Sigmoid colon (tissue), 4 donors: ENCODE measurements at regions not wholly inside any gene's neighbourhood (a gene's known extent, or its start where the extent isn't known, plus 50 kb on each side); places are given as distances from the start of the nearest gene placed in this dataset.

Experiments
- CTCF ChIP-seq, 4 experiments: fragments of 450-650 bp in 3 of 4; fragments of 200-600 bp in 1 of 4; IDR thresholded peaks; one replicate each; pipeline ENCODE4 v1.5.1; 2016 to 2019; ENCODE audit warnings: antibody characterized with exemption in 4 of 4, mild to moderate bottlenecking in 3 of 4, moderate library complexity in 2 of 4
- EP300 ChIP-seq, 4 donors: sonication (generic); formaldehyde crosslinking; IDR thresholded peaks; one replicate each; pipeline ENCODE4 v1.6.1; 2017; ENCODE audit warnings: antibody characterized with exemption in 4 of 4

DNA sequence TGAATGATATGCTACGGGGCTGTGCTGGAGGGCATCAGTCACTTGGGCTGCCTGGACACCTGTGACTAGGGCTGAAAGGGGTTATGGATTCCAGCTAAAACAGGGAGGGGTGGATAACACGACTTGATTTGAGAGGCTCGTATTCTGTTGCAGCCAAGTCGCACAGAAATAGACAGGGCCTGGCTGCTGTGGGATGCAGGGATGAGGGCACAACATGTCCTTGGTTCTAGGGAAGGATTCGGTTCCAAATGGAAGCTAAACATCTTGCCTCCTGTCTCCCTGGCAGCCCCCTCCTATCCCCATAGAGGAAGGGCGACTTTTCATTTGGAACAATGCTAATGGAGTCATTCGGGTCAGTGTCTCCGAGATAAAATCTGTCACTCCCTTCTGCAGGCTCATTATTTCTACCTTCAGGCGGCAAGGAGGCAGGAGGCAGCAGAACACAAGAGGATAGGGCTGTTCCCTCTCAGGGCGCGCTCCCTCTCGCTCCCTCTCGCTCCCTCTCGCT, 433.8 kb upstream of the RBMS3 start:
- TF ChIP-seq CTCF (IDR thresholded peaks at IDR 0.05) (no peak), EP300 (IDR thresholded peaks at IDR 0.05) (no peak)
